ENCODE measurements at regions not wholly inside any gene's neighbourhood (a gene's known extent, or its start where the extent isn't known, plus 50 kb on each side); places are given as distances from the start of the nearest gene placed in this dataset.

DNA sequence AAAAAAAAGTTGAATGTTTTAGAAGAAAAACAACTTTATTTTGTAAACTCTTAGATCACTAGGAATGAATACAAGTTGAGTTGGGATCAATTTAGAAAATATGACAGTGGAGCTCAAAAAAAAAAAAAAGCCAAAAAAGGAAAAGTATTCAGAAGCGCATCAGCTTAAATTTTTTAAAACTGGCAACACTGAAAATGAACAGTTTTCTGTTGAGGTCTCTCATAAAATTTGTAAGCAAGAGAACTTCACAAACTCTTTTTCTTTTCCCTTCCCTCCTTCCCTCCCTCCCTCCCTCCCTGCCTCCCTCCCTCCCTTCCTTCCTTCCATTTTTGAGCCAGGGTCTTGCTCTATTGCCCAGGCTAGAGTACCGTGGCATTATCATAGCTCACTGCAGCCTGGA lies 143.9 kb downstream of the B3GNT2 start:
- ChIA-PET CTCF (ENCODE audit: low intra/inter-chr PET ratio) (no interaction called here), POLR2A (interaction anchor here (0.7 kb wide), 1 partner anchor 17 kb away, joined by 3 read pairs; no protein-coding TSS in a partner anchor)
- H3K9me3 ChIP-seq (replicated peaks; ENCODE audit: control insufficient read depth, insufficient read depth, low read depth, low read length) = no peaks in the 10 kb centered on the region
- H3K4me3 ChIP-seq = no peak overlapping the region
- intact Hi-C loops (cut with micrococcal nuclease) = no loop called here
- WGBS (ENCODE audit: insufficient coverage, low coverage, missing lambda C conversion rate) = no CpG with 5 or more reads among the region's 2 CpGs
- ATAC-seq (no peak), DNase-seq (ENCODE audit: extremely low read depth in 1 of 4, low spot score in 3 of 4) (no peak), FAIRE-seq (no peak)
- H3K27ac ChIP-seq (ENCODE audit: extremely low read depth, low read depth, low read length) = no peak overlapping the region
- TF ChIP-seq PHF8 (IDR thresholded peaks at IDR 0.05; ENCODE audit: borderline replicate concordance, low read length) (no peak), PCBP1 (IDR thresholded peaks at IDR 0.05; ENCODE audit: low read depth, low read length, poor library complexity, severe bottlenecking) (peak; percentile 42), ZNF79 (CRISPR knock-in tag; IDR thresholded peaks at IDR 0.05; ENCODE audit: low read depth) (no peak), HSF4 (CRISPR knock-in tag; IDR thresholded peaks at IDR 0.05; ENCODE audit: borderline replicate concordance) (no peak), HNRNPK (IDR thresholded peaks at IDR 0.05; ENCODE audit: low read depth, low read length, poor library complexity, severe bottlenecking) (peak; percentile 45), TFE3 (CRISPR knock-in tag; IDR thresholded peaks at IDR 0.05) (no peak), CTCFL (IDR thresholded peaks at IDR 0.05; ENCODE audit: borderline replicate concordance, insufficient read depth, low read depth, low read length, poor library complexity, severe bottlenecking) (no peak)
- H3K9me1 ChIP-seq (ENCODE audit: control insufficient read depth, insufficient read depth, low read length) = no peaks in the 10 kb centered on the region
- H3K9ac ChIP-seq (ENCODE audit: insufficient read depth in 1 of 2, low read depth in 2 of 2, low read length in 2 of 2) = no peak overlapping the region
- no peaks in the 10 kb centered on the region; the same call in 2 of the 3 replicates for H3K36me3 ChIP-seq (ENCODE audit: control insufficient read depth, insufficient read depth, low read length)
- H3K79me2 ChIP-seq (ENCODE audit: control insufficient read depth, insufficient read depth, low read length) = no peaks in the 10 kb centered on the region
- BruUV-seq (replicated peaks) = no TSS peak
- in situ Hi-C loops (cut with MboI) = no loop called here
- peaks cover 17 to 27% of the 10 kb centered on the region in 2 experiments for H3K4me1 ChIP-seq (replicated peaks in 1 of 2; ENCODE audit: control insufficient read depth in 2 of 2, insufficient read depth in 2 of 2, low read length in 2 of 2)
- no peak overlapping the region for H3K4me2 ChIP-seq (ENCODE audit: insufficient read depth, low read length)
- H4K20me1 ChIP-seq (replicated peaks; ENCODE audit: control insufficient read depth, insufficient read depth, low read length) = no peaks in the 10 kb centered on the region
- no peaks in the 10 kb centered on the region for H3K27me3 ChIP-seq (ENCODE audit: control insufficient read depth in 2 of 2, insufficient read depth in 2 of 2, low read length in 2 of 2)
- H2AFZ ChIP-seq (ENCODE audit: low read depth, low read length) = no peak overlapping the region
